ENCODE measurements at regions not wholly inside any gene's neighbourhood (a gene's known extent, or its start where the extent isn't known, plus 50 kb on each side); places are given as distances from the start of the nearest gene placed in this dataset.
A peak's percentile ranks its signal among the peaks of the same experiment; 100 is the strongest.
"Not testable (repeated sequence)": the region's sequence is repeated elsewhere in the genome, so short reads cannot be mapped to it uniquely, and the experiment has no call there.

- H3K9me3 ChIP-seq (ENCODE audit: low read length): no peaks in the 10 kb centered on the region
- no peaks in the 10 kb centered on the region for H3F3A ChIP-seq (ENCODE audit: insufficient read depth, low read length)
Measured at GRCh38 chr11:45007011-45007410, 56.3 kb upstream of the TP53I11 start.

GRCh38 chr11:45015983-45016382 lies 65.3 kb upstream of the TP53I11 start:
- not testable (repeated sequence) for H3K27me3 ChIP-seq (ENCODE audit: insufficient read depth, low read length); H3K79me2 ChIP-seq (ENCODE audit: insufficient read depth, low read length); H3K4me2 ChIP-seq (ENCODE audit: low read length); H2AFZ ChIP-seq (ENCODE audit: low read length); H3K4me1 ChIP-seq (ENCODE audit: insufficient read depth, low read length, severe bottlenecking); H3K9me3 ChIP-seq (ENCODE audit: low read length); H4K20me1 ChIP-seq (ENCODE audit: insufficient read depth, low read length); H3K36me3 ChIP-seq (ENCODE audit: insufficient read depth, low read length); H3K27ac ChIP-seq (ENCODE audit: low read depth, low read length, poor library complexity, severe bottlenecking); H3F3A ChIP-seq (ENCODE audit: insufficient read depth, low read length); H3K9ac ChIP-seq (ENCODE audit: low read length); H3K9me2 ChIP-seq (ENCODE audit: low read depth, low read length); H3K4me3 ChIP-seq (ENCODE audit: low read depth, low read length, poor library complexity, severe bottlenecking)

More at GRCh38 chr11:45007011-45007410, 56.3 kb upstream of the TP53I11 start:
- Histone ChIP-seq H3K9ac (ENCODE audit: low read length) (no peak overlapping the region), H3K79me2 (ENCODE audit: insufficient read depth, low read length) (no peaks in the 10 kb centered on the region), H3K4me3 (ENCODE audit: low read depth, low read length, poor library complexity, severe bottlenecking) (no peak overlapping the region), H3K27me3 (ENCODE audit: insufficient read depth, low read length) (no peaks in the 10 kb centered on the region), H3K36me3 (ENCODE audit: insufficient read depth, low read length) (no peaks in the 10 kb centered on the region), H3K27ac (ENCODE audit: low read depth, low read length, poor library complexity, severe bottlenecking) (no peak overlapping the region), H2AFZ (ENCODE audit: low read length) (no peak overlapping the region), H3K9me2 (ENCODE audit: low read depth, low read length) (no peaks in the 10 kb centered on the region), H3K4me1 (ENCODE audit: insufficient read depth, low read length, severe bottlenecking) (no peaks in the 10 kb centered on the region), H3K4me2 (ENCODE audit: low read length) (no peak overlapping the region), H4K20me1 (ENCODE audit: insufficient read depth, low read length) (no peaks in the 10 kb centered on the region)
- TF ChIP-seq EZH2 (IDR thresholded peaks at IDR 0.05; ENCODE audit: borderline replicate concordance, low read length) (no peak), CTCF (IDR thresholded peaks at IDR 0.05; ENCODE audit: low read length) (no peak)

GRCh38 chr11:45016446-45016845 lies 65.8 kb upstream of the TP53I11 start:
- H2AFZ ChIP-seq (ENCODE audit: low read length); H3K4me1 ChIP-seq (ENCODE audit: insufficient read depth, low read length, severe bottlenecking); H3K4me2 ChIP-seq (ENCODE audit: low read length); H3K79me2 ChIP-seq (ENCODE audit: insufficient read depth, low read length); H3K27ac ChIP-seq (ENCODE audit: low read depth, low read length, poor library complexity, severe bottlenecking); H3K9me3 ChIP-seq (ENCODE audit: low read length); H3K4me3 ChIP-seq (ENCODE audit: low read depth, low read length, poor library complexity, severe bottlenecking); H4K20me1 ChIP-seq (ENCODE audit: insufficient read depth, low read length); H3F3A ChIP-seq (ENCODE audit: insufficient read depth, low read length); H3K9ac ChIP-seq (ENCODE audit: low read length); H3K9me2 ChIP-seq (ENCODE audit: low read depth, low read length); H3K36me3 ChIP-seq (ENCODE audit: insufficient read depth, low read length); H3K27me3 ChIP-seq (ENCODE audit: insufficient read depth, low read length): not testable (repeated sequence)

- Histone ChIP-seq H3K9me3 (ENCODE audit: low read length) (no peaks in the 10 kb centered on the region), H2AFZ (ENCODE audit: low read length) (no peak overlapping the region), H3K4me2 (ENCODE audit: low read length) (no peak overlapping the region), H3K27ac (ENCODE audit: low read depth, low read length, poor library complexity, severe bottlenecking) (no peak overlapping the region), H3K36me3 (ENCODE audit: insufficient read depth, low read length) (no peaks in the 10 kb centered on the region), H3K79me2 (ENCODE audit: insufficient read depth, low read length) (no peaks in the 10 kb centered on the region), H3K4me1 (ENCODE audit: insufficient read depth, low read length, severe bottlenecking) (no peaks in the 10 kb centered on the region), H3F3A (ENCODE audit: insufficient read depth, low read length) (no peaks in the 10 kb centered on the region), H4K20me1 (ENCODE audit: insufficient read depth, low read length) (no peaks in the 10 kb centered on the region), H3K27me3 (ENCODE audit: insufficient read depth, low read length) (no peaks in the 10 kb centered on the region), H3K9me2 (ENCODE audit: low read depth, low read length) (no peaks in the 10 kb centered on the region), H3K9ac (ENCODE audit: low read length) (no peak overlapping the region), H3K4me3 (ENCODE audit: low read depth, low read length, poor library complexity, severe bottlenecking) (no peak overlapping the region)
- no peak for TF ChIP-seq EZH2 (IDR thresholded peaks at IDR 0.05; ENCODE audit: borderline replicate concordance, low read length)
- TF ChIP-seq CTCF (IDR thresholded peaks at IDR 0.05; ENCODE audit: low read length): peak; percentile 19; the same call in 1 of the 2 replicates
Measured at GRCh38 chr11:45017329-45017728, 66.6 kb upstream of the TP53I11 start.
